Astrocyte (in vitro differentiated cells and primary cell): ENCODE measurements at regions not wholly inside any gene's neighbourhood (a gene's known extent, or its start where the extent isn't known, plus 50 kb on each side); places are given as distances from the start of the nearest gene placed in this dataset.

Experiments
- CTCF ChIP-seq: IDR thresholded peaks from 2 replicates; pipeline ENCODE4 v1.5.1; 2011; ENCODE audit warnings: low read depth, mild to moderate bottlenecking, inconsistent platforms, low read length, moderate library complexity; ENCODE audit not compliant: insufficient read depth
- EZH2 ChIP-seq: IDR thresholded peaks from 2 replicates; pipeline ENCODE4 v1.6.1; 2012; ENCODE audit warnings: mild to moderate bottlenecking, low read length, inconsistent platforms; ENCODE audit not compliant: insufficient read depth

GRCh38 chr20:56987986-56988385 is 278.5 kb downstream of the BMP7 start:
- TF ChIP-seq CTCF (no peak), EZH2 (no peak)
